ENCODE measurements at regions not wholly inside any gene's neighbourhood (a gene's known extent, or its start where the extent isn't known, plus 50 kb on each side); places are given as distances from the start of the nearest gene placed in this dataset.

- Histone ChIP-seq H3K9me1 (ENCODE audit: control insufficient read depth, extremely low read depth, insufficient read depth, low read length) (no peaks in the 10 kb centered on the region), H3K9me3 (ENCODE audit: control insufficient read depth, low read depth, low read length) (no peaks in the 10 kb centered on the region), H4K20me1 (ENCODE audit: control insufficient read depth, extremely low read depth, insufficient read depth, low read length) (no peaks in the 10 kb centered on the region), H3K4me1 (ENCODE audit: control insufficient read depth, extremely low read depth, insufficient read depth, low read length) (peaks cover 28% of the 10 kb centered on the region), H3K36me3 (ENCODE audit: control insufficient read depth in 2 of 2, extremely low read depth in 1 of 2, insufficient read depth in 2 of 2, low read length in 2 of 2) (no peaks in the 10 kb centered on the region), H3K27me3 (ENCODE audit: control insufficient read depth, extremely low read depth, insufficient read depth, low read length) (no peaks in the 10 kb centered on the region), H3K27ac (ENCODE audit: control insufficient read depth, insufficient read depth, low read length) (no peak overlapping the region), H3K9ac (ENCODE audit: control insufficient read depth, extremely low read depth, insufficient read depth, low read length) (no peak overlapping the region), H3K4me2 (ENCODE audit: control insufficient read depth, extremely low read depth, insufficient read depth, low read depth, low read length) (no peak overlapping the region), H2AFZ (ENCODE audit: control insufficient read depth, low read length) (no peak overlapping the region), H3K79me2 (ENCODE audit: control insufficient read depth, insufficient read depth, low read length) (no peaks in the 10 kb centered on the region), H3K4me3 (ENCODE audit: control insufficient read depth in 2 of 3, extremely low read depth in 1 of 3, insufficient read depth in 2 of 3, low read depth in 1 of 3, low read length in 3 of 3) (no peak overlapping the region)
- DNase-seq (ENCODE audit: low read depth, low spot score) (peak; percentile 7), FAIRE-seq (no peak)
- TF ChIP-seq, protein P1, sequence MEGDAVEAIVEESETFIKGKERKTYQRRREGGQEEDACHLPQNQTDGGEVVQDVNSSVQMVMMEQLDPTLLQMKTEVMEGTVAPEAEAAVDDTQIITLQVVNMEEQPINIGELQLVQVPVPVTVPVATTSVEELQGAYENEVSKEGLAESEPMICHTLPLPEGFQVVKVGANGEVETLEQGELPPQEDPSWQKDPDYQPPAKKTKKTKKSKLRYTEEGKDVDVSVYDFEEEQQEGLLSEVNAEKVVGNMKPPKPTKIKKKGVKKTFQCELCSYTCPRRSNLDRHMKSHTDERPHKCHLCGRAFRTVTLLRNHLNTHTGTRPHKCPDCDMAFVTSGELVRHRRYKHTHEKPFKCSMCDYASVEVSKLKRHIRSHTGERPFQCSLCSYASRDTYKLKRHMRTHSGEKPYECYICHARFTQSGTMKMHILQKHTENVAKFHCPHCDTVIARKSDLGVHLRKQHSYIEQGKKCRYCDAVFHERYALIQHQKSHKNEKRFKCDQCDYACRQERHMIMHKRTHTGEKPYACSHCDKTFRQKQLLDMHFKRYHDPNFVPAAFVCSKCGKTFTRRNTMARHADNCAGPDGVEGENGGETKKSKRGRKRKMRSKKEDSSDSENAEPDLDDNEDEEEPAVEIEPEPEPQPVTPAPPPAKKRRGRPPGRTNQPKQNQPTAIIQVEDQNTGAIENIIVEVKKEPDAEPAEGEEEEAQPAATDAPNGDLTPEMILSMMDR (optimal IDR thresholded peaks at IDR 0.05 in 1 of 3, IDR thresholded peaks at IDR 0.05 in 1 of 3, conservative IDR thresholded peaks at IDR 0.05 in 1 of 3; ENCODE audit: extremely low read depth in 1 of 3, insufficient read depth in 2 of 3, low read length in 3 of 3): no peak
- dilution Hi-C loops (cut with MboI; ENCODE audit: extremely low pct_ligation_motif_present, low sequenced_read_pairs): no loop called here
Observed at GRCh38 chrX:39757971-39758370, 339.8 kb downstream of the BCOR start.

- Histone ChIP-seq H3K4me3 (ENCODE audit: control insufficient read depth in 2 of 3, extremely low read depth in 1 of 3, insufficient read depth in 2 of 3, low read depth in 1 of 3, low read length in 3 of 3) (no peak overlapping the region), H4K20me1 (ENCODE audit: control insufficient read depth, extremely low read depth, insufficient read depth, low read length) (no peaks in the 10 kb centered on the region), H3K27ac (ENCODE audit: control insufficient read depth, insufficient read depth, low read length) (no peak overlapping the region), H3K36me3 (ENCODE audit: control insufficient read depth in 2 of 2, extremely low read depth in 1 of 2, insufficient read depth in 2 of 2, low read length in 2 of 2) (no peaks in the 10 kb centered on the region), H3K9me1 (ENCODE audit: control insufficient read depth, extremely low read depth, insufficient read depth, low read length) (no peaks in the 10 kb centered on the region), H3K9me3 (ENCODE audit: control insufficient read depth, low read depth, low read length) (no peaks in the 10 kb centered on the region), H3K79me2 (ENCODE audit: control insufficient read depth, insufficient read depth, low read length) (no peaks in the 10 kb centered on the region), H3K4me2 (ENCODE audit: control insufficient read depth, extremely low read depth, insufficient read depth, low read depth, low read length) (no peak overlapping the region), H2AFZ (ENCODE audit: control insufficient read depth, low read length) (no peak overlapping the region), H3K27me3 (ENCODE audit: control insufficient read depth, extremely low read depth, insufficient read depth, low read length) (no peaks in the 10 kb centered on the region), H3K9ac (ENCODE audit: control insufficient read depth, extremely low read depth, insufficient read depth, low read length) (no peak overlapping the region), H3K4me1 (ENCODE audit: control insufficient read depth, extremely low read depth, insufficient read depth, low read length) (peaks cover 23% of the 10 kb centered on the region)
- DNase-seq (ENCODE audit: low read depth, low spot score) (no peak), FAIRE-seq (no peak)
- TF ChIP-seq, protein P1 (optimal IDR thresholded peaks at IDR 0.05 in 1 of 3, IDR thresholded peaks at IDR 0.05 in 1 of 3, conservative IDR thresholded peaks at IDR 0.05 in 1 of 3; ENCODE audit: extremely low read depth in 1 of 3, insufficient read depth in 2 of 3, low read length in 3 of 3): no peak
- TF ChIP-seq EZH2 (IDR thresholded peaks at IDR 0.05; ENCODE audit: low read length): no peak
- dilution Hi-C loops (cut with MboI; ENCODE audit: extremely low pct_ligation_motif_present, low sequenced_read_pairs): no loop called here
Observed at GRCh38 chrX:39758791-39759525, 338.8 kb downstream of the BCOR start.

Measured in keratinocyte (primary cell).